Vagina (tissue), 2 donors: ENCODE measurements at regions not wholly inside any gene's neighbourhood (a gene's known extent, or its start where the extent isn't known, plus 50 kb on each side); places are given as distances from the start of the nearest gene placed in this dataset.

Experiments used
- DNase-seq, 2 donors: peaks; one replicate each; pipeline ENCODE4 v3.0.0-alpha.2; 2017; ENCODE audit errors: extremely low spot score in 2 of 2
- H3K27ac ChIP-seq: fragments of 200-600 bp; sonication (generic); one replicate; pipeline ENCODE4 v1.5.1; 2019
- H3K27me3 ChIP-seq: fragments of 200-600 bp; sonication (generic); one replicate; pipeline ENCODE4 v1.5.1; 2019
- H3K36me3 ChIP-seq, 2 donors: fragments of 200-600 bp; sonication (generic); one replicate each; pipeline ENCODE4 v1.5.1; 2017 to 2019
- H3K4me1 ChIP-seq: fragments of 200-600 bp; sonication (generic); one replicate; pipeline ENCODE4 v1.5.1; 2019
- H3K4me3 ChIP-seq, 2 donors: fragments of 200-600 bp; sonication (generic); 1 replicate in 1 of 2; 2 replicates in 1 of 2; pipeline ENCODE4 v1.5.1; 2016 to 2019
- H3K9me3 ChIP-seq: fragments of 200-600 bp; sonication (generic); one replicate; pipeline ENCODE4 v1.5.1; 2019
- POLR2A ChIP-seq, 2 donors: fragments of 450-650 bp; IDR thresholded peaks; one replicate each; pipeline ENCODE4 v1.6.1; 2017; ENCODE audit warnings: antibody characterized with exemption in 2 of 2, mild to moderate bottlenecking in 2 of 2, moderate library complexity in 2 of 2
- POLR2AphosphoS5 ChIP-seq, 2 donors: sonication (generic); formaldehyde crosslinking; IDR thresholded peaks; one replicate each; pipeline ENCODE4 v1.9.0; 2017; ENCODE audit warnings: antibody characterized with exemption in 2 of 2, mild to moderate bottlenecking in 2 of 2, low read depth in 1 of 2; ENCODE audit not compliant: insufficient read depth in 1 of 2
- intact Hi-C: fragments of 100-400 bp; cut with DNase I; formaldehyde crosslinking; loops from one replicate; pipeline ENCODE4 v1.15.1; 2023
- TF ChIP-seq, protein P1 (sequence below), 3 experiments: fragments of 450-650 bp in 2 of 3; fragments of 200-600 bp in 1 of 3; sonication (generic) in 1 of 3; IDR thresholded peaks; one replicate each; pipeline ENCODE4 v1.5.1; 2017 to 2019; ENCODE audit warnings: antibody characterized with exemption in 3 of 3, mild to moderate bottlenecking in 2 of 3, moderate library complexity in 2 of 3

DNA sequence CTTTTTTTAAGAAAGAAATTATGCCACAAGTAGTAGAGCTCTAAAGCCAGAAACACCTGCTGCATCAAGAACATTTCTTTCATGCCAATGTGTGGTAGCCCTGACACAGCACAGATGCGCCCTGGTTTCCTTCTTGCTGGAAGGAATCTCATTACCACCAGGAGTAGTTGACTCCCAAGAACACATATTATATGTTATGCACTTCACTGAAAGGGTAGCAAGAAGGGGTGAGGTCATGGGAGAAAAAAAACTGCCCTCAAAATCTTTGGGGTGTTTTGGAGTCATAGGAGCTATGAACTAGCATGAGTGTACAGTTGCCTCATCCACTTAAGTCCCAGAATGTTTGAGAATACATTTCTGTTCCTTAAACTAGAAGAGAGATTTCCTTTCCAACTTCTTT is 185.8 kb upstream of the C1QTNF7 start:
- Histone ChIP-seq H3K4me1 (peaks cover 20% of the 10 kb centered on the region), H3K9me3 (no peaks in the 10 kb centered on the region), H3K27ac (no peak overlapping the region), H3K36me3 (no peaks in the 10 kb centered on the region), H3K4me3 (no peak overlapping the region), H3K27me3 (no peaks in the 10 kb centered on the region)
- TF ChIP-seq, protein P1, sequence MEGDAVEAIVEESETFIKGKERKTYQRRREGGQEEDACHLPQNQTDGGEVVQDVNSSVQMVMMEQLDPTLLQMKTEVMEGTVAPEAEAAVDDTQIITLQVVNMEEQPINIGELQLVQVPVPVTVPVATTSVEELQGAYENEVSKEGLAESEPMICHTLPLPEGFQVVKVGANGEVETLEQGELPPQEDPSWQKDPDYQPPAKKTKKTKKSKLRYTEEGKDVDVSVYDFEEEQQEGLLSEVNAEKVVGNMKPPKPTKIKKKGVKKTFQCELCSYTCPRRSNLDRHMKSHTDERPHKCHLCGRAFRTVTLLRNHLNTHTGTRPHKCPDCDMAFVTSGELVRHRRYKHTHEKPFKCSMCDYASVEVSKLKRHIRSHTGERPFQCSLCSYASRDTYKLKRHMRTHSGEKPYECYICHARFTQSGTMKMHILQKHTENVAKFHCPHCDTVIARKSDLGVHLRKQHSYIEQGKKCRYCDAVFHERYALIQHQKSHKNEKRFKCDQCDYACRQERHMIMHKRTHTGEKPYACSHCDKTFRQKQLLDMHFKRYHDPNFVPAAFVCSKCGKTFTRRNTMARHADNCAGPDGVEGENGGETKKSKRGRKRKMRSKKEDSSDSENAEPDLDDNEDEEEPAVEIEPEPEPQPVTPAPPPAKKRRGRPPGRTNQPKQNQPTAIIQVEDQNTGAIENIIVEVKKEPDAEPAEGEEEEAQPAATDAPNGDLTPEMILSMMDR (IDR thresholded peaks at IDR 0.05), result no peak
- TF ChIP-seq POLR2AphosphoS5 (IDR thresholded peaks at IDR 0.05; ENCODE audit: insufficient read depth in 1 of 2, low read depth in 1 of 2), result no peak
- TF ChIP-seq POLR2A (IDR thresholded peaks at IDR 0.05), result no peak
- no peak for DNase-seq
- intact Hi-C loops, result loop anchor here (10.0 kb wide), 1 partner anchor 63 kb away; no protein-coding TSS in a partner anchor

- no peak for DNase-seq
- no peak overlapping the region for H3K27ac ChIP-seq
- no peaks in the 10 kb centered on the region for H3K27me3 ChIP-seq
- TF ChIP-seq POLR2A (IDR thresholded peaks at IDR 0.05) (no peak), POLR2AphosphoS5 (IDR thresholded peaks at IDR 0.05; ENCODE audit: insufficient read depth in 1 of 2, low read depth in 1 of 2) (no peak)
- TF ChIP-seq, protein P1 (IDR thresholded peaks at IDR 0.05), result no peak
- H3K4me1 ChIP-seq, result peaks cover 11% of the 10 kb centered on the region
- H3K9me3 ChIP-seq, result no peaks in the 10 kb centered on the region
- intact Hi-C loops, result loop anchor here (10.0 kb wide), 1 partner anchor 60 kb away; no protein-coding TSS in a partner anchor
- H3K4me3 ChIP-seq, result no peak overlapping the region
- H3K36me3 ChIP-seq, result no peaks in the 10 kb centered on the region
Observed at GRCh38 chr4:15244354-15244753, 183.5 kb upstream of the C1QTNF7 start.

- no peak for DNase-seq
- no peaks in the 10 kb centered on the region for H3K36me3 ChIP-seq
- no peaks in the 10 kb centered on the region for H3K9me3 ChIP-seq
- peaks cover 9% of the 10 kb centered on the region for H3K4me1 ChIP-seq
- no peak overlapping the region for H3K4me3 ChIP-seq
- intact Hi-C loops, result loop anchor here (10.0 kb wide), 1 partner anchor 60 kb away; no protein-coding TSS in a partner anchor
- no peaks in the 10 kb centered on the region for H3K27me3 ChIP-seq
- TF ChIP-seq, protein P1 (IDR thresholded peaks at IDR 0.05), result no peak
- H3K27ac ChIP-seq, result no peak overlapping the region
Observed at GRCh38 chr4:15245006-15245530, 182.8 kb upstream of the C1QTNF7 start.

GRCh38 chr4:15250021-15250441 is 177.8 kb upstream of the C1QTNF7 start:
- H3K27ac ChIP-seq, result no peak overlapping the region
- TF ChIP-seq POLR2AphosphoS5 (IDR thresholded peaks at IDR 0.05; ENCODE audit: insufficient read depth in 1 of 2, low read depth in 1 of 2) (no peak), POLR2A (IDR thresholded peaks at IDR 0.05) (no peak)
- TF ChIP-seq, protein P1 (IDR thresholded peaks at IDR 0.05), result no peak
- H3K27me3 ChIP-seq, result no peaks in the 10 kb centered on the region
- no peak overlapping the region for H3K4me3 ChIP-seq
- H3K36me3 ChIP-seq, result no peaks in the 10 kb centered on the region
- peaks cover 6% of the 10 kb centered on the region for H3K4me1 ChIP-seq
- intact Hi-C loops, result no loop called here
- no peak for DNase-seq
- H3K9me3 ChIP-seq, result no peaks in the 10 kb centered on the region

DNA sequence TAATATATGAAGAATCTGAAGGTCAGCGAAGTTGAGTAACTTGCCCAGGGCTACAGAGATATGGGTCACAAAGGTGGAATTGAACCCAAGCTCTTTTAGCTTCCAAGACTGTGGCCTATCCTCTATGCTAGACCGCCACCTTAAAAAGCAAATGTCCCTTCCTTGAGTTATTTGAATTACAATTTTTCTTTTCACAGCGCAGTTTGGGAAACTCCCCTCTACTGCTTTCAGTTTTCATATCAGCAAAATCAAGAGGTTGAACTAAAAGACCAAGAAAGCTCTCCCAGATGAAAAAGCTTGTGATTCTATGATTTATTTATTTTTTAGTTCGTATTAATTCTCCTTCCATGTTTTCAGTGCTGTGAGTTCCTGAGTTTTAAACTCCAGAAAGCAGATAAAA is 174.5 kb upstream of the C1QTNF7 start:
- peaks cover 6% of the 10 kb centered on the region for H3K4me1 ChIP-seq
- H3K4me3 ChIP-seq, result no peak overlapping the region
- intact Hi-C loops, result no loop called here
- no peaks in the 10 kb centered on the region for H3K9me3 ChIP-seq
- no peak for DNase-seq
- TF ChIP-seq POLR2A (IDR thresholded peaks at IDR 0.05) (no peak), POLR2AphosphoS5 (IDR thresholded peaks at IDR 0.05; ENCODE audit: insufficient read depth in 1 of 2, low read depth in 1 of 2) (no peak)
- TF ChIP-seq, protein P1 (IDR thresholded peaks at IDR 0.05), result no peak
- no peaks in the 10 kb centered on the region for H3K36me3 ChIP-seq
- H3K27ac ChIP-seq, result no peak overlapping the region
- H3K27me3 ChIP-seq, result no peaks in the 10 kb centered on the region
